ENCODE measurements at regions not wholly inside any gene's neighbourhood (a gene's known extent, or its start where the extent isn't known, plus 50 kb on each side); places are given as distances from the start of the nearest gene placed in this dataset.

DNA sequence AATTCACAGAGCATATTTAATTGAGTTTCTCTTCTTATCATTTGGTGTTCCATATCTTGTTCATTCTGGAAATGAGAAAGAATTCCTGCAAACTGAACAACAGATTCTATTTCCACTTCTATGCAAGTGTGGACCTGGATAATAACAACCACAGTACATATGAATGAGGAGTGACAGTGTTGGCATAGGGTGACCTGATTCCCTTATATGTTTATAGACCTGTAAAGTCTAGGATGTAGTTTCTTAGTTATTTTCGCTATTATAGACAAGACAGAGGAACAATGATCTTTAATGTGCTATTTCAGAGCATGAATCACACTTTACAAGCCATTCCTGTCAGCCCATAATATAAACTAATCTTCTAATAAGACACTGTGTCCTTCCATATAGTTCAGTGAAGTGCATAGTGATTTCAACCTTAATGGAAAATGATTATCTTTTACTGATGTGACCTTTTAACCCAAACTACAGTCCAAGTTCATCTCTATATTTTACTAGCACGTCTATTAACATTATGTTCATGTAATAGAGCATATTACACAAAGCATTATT, 88.2 kb upstream of the FAM174A start (continued):
- TF ChIP-seq ASH2L (IDR thresholded peaks at IDR 0.05; ENCODE audit: low read length) (no peak), TEAD4 (IDR thresholded peaks at IDR 0.05; ENCODE audit: low read depth, low read length) (no peak), TAF7 (optimal IDR thresholded peaks at IDR 0.05; ENCODE audit: borderline replicate concordance, low read depth, low read length) (no peak), POLR2A (IDR thresholded peaks at IDR 0.05; ENCODE audit: control extremely low read depth in 1 of 2, low read depth in 2 of 2, low read length in 2 of 2) (no peak), KDM5A (IDR thresholded peaks at IDR 0.05; ENCODE audit: low read length) (no peak), CREB1 (IDR thresholded peaks at IDR 0.05) (no peak)

All from H1 (cell line).